Thoracic aorta (tissue), 2 donors: ENCODE measurements at regions not wholly inside any gene's neighbourhood (a gene's known extent, or its start where the extent isn't known, plus 50 kb on each side); places are given as distances from the start of the nearest gene placed in this dataset.
A peak's percentile ranks its signal among the peaks of the same experiment; 100 is the strongest.

Experiments used
- ATAC-seq: fragments of 150-250 bp; one replicate; pipeline ENCODE4 v1.8.0; 2017; ENCODE audit warnings: low read depth; ENCODE audit not compliant: insufficient number of reproducible peaks, low FRiP score
- DNase-seq: peaks from one replicate; pipeline ENCODE4 v3.0.0-alpha.2; 2020; ENCODE audit warnings: low spot score
- H3K27ac ChIP-seq, 2 donors: fragments of 200-600 bp; sonication (generic); 1 replicate in 1 of 2; 2 replicates in 1 of 2; pipeline ENCODE4 v1.5.1; 2016; ENCODE audit warnings: mild to moderate bottlenecking in 2 of 2, moderate library complexity in 2 of 2
- H3K27me3 ChIP-seq: fragments of 200-600 bp; sonication (generic); replicated peaks from 2 replicates; pipeline ENCODE4 v1.6.0; 2016; ENCODE audit warnings: mild to moderate bottlenecking; ENCODE audit not compliant: insufficient read depth
- H3K36me3 ChIP-seq: fragments of 200-600 bp; sonication (generic); one replicate; pipeline ENCODE4 v1.5.1; 2016
- H3K4me1 ChIP-seq, 2 donors: fragments of 200-600 bp; sonication (generic); 1 replicate in 1 of 2; 2 replicates in 1 of 2; pipeline versions ENCODE4 v1.5.1 to v1.6.0; 2016; ENCODE audit warnings: low read depth in 2 of 2, mild to moderate bottlenecking in 1 of 2; ENCODE audit not compliant: control insufficient read depth in 1 of 2
- H3K4me3 ChIP-seq: fragments of 200-600 bp; sonication (generic); 2 replicates; pipeline ENCODE4 v1.5.1; 2016; ENCODE audit warnings: mild to moderate bottlenecking
- H3K9me3 ChIP-seq: fragments of 200-600 bp; sonication (generic); 2 replicates; pipeline ENCODE4 v1.5.1; 2016
- TF ChIP-seq, protein P1 (sequence below): fragments of 200-600 bp; sonication (generic); IDR thresholded peaks from one replicate; pipeline ENCODE4 v1.5.1; 2019; ENCODE audit warnings: antibody characterized with exemption

DNA sequence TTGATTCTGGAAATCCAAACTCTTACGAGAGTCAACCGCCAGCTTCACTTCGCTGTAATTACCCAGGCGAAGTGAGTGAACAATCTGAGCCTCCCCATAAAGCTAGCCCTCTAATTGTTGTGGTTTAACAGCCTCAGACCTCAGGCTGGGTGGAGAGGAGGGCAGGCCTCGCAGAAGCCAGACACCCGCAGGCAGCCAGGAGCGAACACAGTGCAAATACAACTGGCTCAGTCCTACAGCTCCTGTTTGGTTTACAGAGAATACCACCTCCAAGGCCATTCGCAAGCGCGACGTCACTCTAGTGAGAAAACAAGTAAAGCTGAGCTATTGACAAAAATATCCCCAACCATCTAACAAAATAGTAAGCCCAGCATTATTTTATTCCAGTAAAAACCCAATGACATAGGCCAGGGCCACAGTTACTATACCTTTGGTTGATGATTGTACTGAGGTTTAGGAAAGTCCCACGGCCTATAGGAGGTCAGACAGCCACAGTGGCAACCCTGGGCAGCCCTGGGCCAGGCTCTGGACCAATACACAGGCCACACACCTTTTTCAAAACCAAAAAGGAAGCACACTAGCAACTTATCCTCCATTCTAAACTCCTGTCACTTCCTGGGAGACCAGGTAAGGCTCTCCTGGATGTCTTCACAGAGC, 163.3 kb downstream of the ETS2 start:
- Histone ChIP-seq H3K27me3 (no peaks in the 10 kb centered on the region), H3K4me3 (no peak overlapping the region), H3K27ac (no peak overlapping the region), H3K9me3 (no peaks in the 10 kb centered on the region), H3K4me1 (peaks cover 0 to 14% of the 10 kb centered on the region in 2 donors), H3K36me3 (no peaks in the 10 kb centered on the region)
- TF ChIP-seq, protein P1, sequence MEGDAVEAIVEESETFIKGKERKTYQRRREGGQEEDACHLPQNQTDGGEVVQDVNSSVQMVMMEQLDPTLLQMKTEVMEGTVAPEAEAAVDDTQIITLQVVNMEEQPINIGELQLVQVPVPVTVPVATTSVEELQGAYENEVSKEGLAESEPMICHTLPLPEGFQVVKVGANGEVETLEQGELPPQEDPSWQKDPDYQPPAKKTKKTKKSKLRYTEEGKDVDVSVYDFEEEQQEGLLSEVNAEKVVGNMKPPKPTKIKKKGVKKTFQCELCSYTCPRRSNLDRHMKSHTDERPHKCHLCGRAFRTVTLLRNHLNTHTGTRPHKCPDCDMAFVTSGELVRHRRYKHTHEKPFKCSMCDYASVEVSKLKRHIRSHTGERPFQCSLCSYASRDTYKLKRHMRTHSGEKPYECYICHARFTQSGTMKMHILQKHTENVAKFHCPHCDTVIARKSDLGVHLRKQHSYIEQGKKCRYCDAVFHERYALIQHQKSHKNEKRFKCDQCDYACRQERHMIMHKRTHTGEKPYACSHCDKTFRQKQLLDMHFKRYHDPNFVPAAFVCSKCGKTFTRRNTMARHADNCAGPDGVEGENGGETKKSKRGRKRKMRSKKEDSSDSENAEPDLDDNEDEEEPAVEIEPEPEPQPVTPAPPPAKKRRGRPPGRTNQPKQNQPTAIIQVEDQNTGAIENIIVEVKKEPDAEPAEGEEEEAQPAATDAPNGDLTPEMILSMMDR: no peak
- no peak for ATAC-seq
- DNase-seq: no peak

DNA sequence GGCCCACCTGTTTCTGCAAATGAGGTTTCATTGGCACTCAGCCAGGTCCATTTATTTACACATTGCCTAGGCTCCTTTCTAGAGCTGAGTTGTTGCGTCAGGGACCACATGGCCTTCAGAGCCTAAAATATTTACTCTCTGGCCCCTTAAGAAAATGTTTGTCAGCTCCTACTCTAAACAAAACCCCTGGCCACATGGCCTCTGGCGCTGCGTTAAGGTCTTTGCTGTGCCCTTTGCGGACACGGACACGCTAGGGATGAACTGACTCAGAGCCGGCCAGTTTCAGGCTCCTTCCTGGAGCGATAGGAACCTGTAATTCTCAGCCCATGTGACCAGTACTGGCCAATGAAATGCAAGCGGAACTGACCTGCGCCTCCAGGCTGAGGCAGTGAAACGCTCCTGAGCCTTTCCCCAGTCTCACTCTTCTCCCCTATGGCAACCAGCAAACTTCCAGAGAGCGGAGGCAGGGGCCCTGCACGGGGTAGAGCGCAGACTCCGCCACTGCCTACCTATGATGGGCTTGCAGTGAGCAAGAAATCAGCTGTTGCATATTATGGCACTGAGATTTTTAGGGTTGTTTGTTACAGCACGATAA, 160.3 kb downstream of the ETS2 start:
- no peak for DNase-seq
- Histone ChIP-seq H3K4me3 (no peak overlapping the region), H3K4me1 (peaks cover 0 to 15% of the 10 kb centered on the region in 2 donors), H3K36me3 (no peaks in the 10 kb centered on the region), H3K9me3 (no peaks in the 10 kb centered on the region), H3K27ac (no peak overlapping the region), H3K27me3 (no peaks in the 10 kb centered on the region)
- TF ChIP-seq, protein P1: no peak
- no peak for ATAC-seq

DNA sequence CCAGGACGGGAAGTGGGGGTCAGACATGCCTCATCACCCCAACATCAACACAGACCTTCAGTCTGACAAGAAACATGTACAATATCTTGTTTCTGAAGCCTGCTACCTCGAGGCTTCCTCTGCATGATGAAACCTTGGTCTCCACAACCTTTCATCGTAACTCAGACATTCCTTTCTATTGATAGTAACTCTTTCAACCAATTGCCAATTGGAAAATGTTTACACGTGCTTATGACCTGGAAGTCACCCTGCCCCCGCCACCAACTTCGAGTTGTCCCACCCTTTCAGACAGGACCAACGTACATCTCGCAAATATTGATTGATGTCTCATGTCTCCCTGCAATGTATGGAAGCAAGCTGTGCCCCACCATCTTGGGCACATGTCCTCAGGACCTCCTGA, 159.5 kb downstream of the ETS2 start:
- peaks cover 0 to 15% of the 10 kb centered on the region in 2 donors for H3K4me1 ChIP-seq
- no peaks in the 10 kb centered on the region for H3K9me3 ChIP-seq
- ATAC-seq (no peak), DNase-seq (no peak)
- TF ChIP-seq, protein P1: no peak
- H3K27ac ChIP-seq: peak overlapping the region; percentile 0 to 11
- H3K27me3 ChIP-seq: no peaks in the 10 kb centered on the region
- no peak overlapping the region for H3K4me3 ChIP-seq
- H3K36me3 ChIP-seq: no peaks in the 10 kb centered on the region

DNA sequence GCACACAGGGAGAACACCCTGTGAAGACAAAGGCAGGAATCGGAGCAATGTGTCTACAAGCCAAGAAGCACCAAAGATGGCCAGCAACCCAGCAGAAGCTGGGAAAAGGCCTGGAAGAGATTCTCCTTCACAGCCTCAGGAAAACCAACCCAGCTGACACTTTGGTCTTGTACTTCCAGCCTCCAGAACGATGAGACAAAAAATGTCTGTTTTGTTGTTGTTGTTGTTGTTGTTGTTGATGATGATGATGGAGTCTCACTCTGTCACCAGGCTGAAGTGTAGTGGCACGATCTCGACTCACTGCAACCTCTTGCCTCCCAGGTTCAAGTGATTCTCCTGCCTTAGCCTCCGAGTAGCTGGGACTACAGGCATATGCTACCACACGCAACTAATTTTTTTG, 157.3 kb downstream of the ETS2 start:
- Histone ChIP-seq H3K27me3 (no peaks in the 10 kb centered on the region), H3K4me3 (no peak overlapping the region), H3K36me3 (no peaks in the 10 kb centered on the region), H3K9me3 (no peaks in the 10 kb centered on the region), H3K4me1 (peaks cover 3 to 26% of the 10 kb centered on the region in 2 donors), H3K27ac (no peak overlapping the region)
- no peak for ATAC-seq
- no peak for DNase-seq
- TF ChIP-seq, protein P1: no peak

DNA sequence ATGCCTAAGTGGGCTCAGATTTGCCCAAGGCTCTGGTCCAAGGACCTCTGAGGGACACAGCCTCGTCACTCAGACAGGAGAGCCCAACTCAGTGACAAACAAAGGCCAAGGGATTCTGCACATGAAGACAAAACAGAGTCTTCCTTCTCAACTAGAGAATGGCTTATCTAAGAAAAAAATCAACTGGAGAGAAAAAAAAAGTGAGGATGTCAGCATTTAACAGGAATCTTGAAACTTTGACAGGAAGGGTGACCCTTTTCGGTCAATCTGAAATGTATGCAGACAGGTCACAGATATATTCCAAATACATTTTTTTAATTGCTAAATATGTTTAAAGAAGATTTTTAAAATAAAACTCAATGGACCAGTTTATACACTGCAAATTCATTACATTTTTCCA, 154.5 kb downstream of the ETS2 start:
- Histone ChIP-seq H3K36me3 (no peaks in the 10 kb centered on the region), H3K27me3 (no peaks in the 10 kb centered on the region), H3K9me3 (no peaks in the 10 kb centered on the region), H3K27ac (no peak overlapping the region), H3K4me1 (peaks cover 3 to 24% of the 10 kb centered on the region in 2 donors), H3K4me3 (no peak overlapping the region)
- TF ChIP-seq, protein P1: no peak
- no peak for ATAC-seq
- no peak for DNase-seq
